AG10803 (cell line): ENCODE measurements at regions not wholly inside any gene's neighbourhood (a gene's known extent, or its start where the extent isn't known, plus 50 kb on each side); places are given as distances from the start of the nearest gene placed in this dataset.

Experiments used
- DNase-seq: peaks from one replicate; pipeline ENCODE4 v3.0.0; 2010; ENCODE audit warnings: low read depth
- H3K4me3 ChIP-seq: 2 replicates; pipeline ENCODE4 v1.5.1; 2011; ENCODE audit warnings: mild to moderate bottlenecking, low read length, control low read depth
- CTCF ChIP-seq: conservative IDR thresholded peaks from 2 replicates; pipeline ENCODE4 v1.5.1; 2011; ENCODE audit warnings: mild to moderate bottlenecking, low read length, control low read depth, inconsistent platforms

GRCh38 chr5:100726116-100726515, 177.0 kb downstream of the ST8SIA4 start:
- TF ChIP-seq CTCF = no peak

GRCh38 chr5:100731768-100732167, 171.3 kb downstream of the ST8SIA4 start:
- no peak for DNase-seq
- H3K4me3 ChIP-seq = no peak overlapping the region
- TF ChIP-seq CTCF = no peak

More at GRCh38 chr5:100726116-100726515, 177.0 kb downstream of the ST8SIA4 start:
- no peak overlapping the region for H3K4me3 ChIP-seq
- no peak for DNase-seq

- no peak for TF ChIP-seq CTCF
- DNase-seq = no peak
- H3K4me3 ChIP-seq = no peak overlapping the region
These were observed 156.4 kb downstream of the ST8SIA4 start for GRCh38 chr5:100746730-100747129.

- TF ChIP-seq CTCF = no peak
- no peak for DNase-seq
- H3K4me3 ChIP-seq = no peak overlapping the region
These were observed 153.3 kb downstream of the ST8SIA4 start for GRCh38 chr5:100749771-100750284.

GRCh38 chr5:100755435-100755834, 147.6 kb downstream of the ST8SIA4 start:
- DNase-seq = no peak
- no peak for TF ChIP-seq CTCF
- no peak overlapping the region for H3K4me3 ChIP-seq
